ENCODE measurements at regions not wholly inside any gene's neighbourhood (a gene's known extent, or its start where the extent isn't known, plus 50 kb on each side); places are given as distances from the start of the nearest gene placed in this dataset.

DNA sequence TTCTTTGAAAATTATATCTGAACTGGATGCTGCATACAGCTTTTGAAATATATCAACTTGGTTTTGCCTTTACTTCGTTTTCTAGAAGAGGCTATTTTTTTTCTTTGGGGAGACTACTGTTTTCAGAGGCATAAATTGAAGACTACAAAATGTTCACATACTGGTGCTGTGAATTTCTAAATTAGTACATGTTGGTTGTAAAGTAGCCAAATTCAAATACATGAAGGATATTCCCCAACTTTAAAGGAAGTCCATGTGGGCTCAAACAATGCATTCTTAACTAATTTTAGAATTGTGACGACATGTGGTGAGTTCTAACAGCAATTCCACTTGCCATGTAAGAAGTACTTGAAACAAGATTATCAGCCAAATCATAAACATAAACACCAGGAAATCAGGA, 295.7 kb downstream of the TUSC7 start:
- H3K79me2 ChIP-seq: no peaks in the 10 kb centered on the region
- no peak overlapping the region for H3K27ac ChIP-seq
- no peak overlapping the region for H3K4me2 ChIP-seq (ENCODE audit: low read length)
- H3K36me3 ChIP-seq (ENCODE audit: control insufficient read depth, insufficient read depth, low read length): no peaks in the 10 kb centered on the region
- H3K27me3 ChIP-seq (ENCODE audit: control insufficient read depth, insufficient read depth, low read length): no peaks in the 10 kb centered on the region
- H3K4me3 ChIP-seq (ENCODE audit: low read depth, low read length): no peak overlapping the region
- no peaks in the 10 kb centered on the region for H3K4me1 ChIP-seq
- TF ChIP-seq, protein P1, sequence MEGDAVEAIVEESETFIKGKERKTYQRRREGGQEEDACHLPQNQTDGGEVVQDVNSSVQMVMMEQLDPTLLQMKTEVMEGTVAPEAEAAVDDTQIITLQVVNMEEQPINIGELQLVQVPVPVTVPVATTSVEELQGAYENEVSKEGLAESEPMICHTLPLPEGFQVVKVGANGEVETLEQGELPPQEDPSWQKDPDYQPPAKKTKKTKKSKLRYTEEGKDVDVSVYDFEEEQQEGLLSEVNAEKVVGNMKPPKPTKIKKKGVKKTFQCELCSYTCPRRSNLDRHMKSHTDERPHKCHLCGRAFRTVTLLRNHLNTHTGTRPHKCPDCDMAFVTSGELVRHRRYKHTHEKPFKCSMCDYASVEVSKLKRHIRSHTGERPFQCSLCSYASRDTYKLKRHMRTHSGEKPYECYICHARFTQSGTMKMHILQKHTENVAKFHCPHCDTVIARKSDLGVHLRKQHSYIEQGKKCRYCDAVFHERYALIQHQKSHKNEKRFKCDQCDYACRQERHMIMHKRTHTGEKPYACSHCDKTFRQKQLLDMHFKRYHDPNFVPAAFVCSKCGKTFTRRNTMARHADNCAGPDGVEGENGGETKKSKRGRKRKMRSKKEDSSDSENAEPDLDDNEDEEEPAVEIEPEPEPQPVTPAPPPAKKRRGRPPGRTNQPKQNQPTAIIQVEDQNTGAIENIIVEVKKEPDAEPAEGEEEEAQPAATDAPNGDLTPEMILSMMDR (IDR thresholded peaks at IDR 0.05): no peak
- H2AFZ ChIP-seq: no peak overlapping the region
- H3K9ac ChIP-seq: no peak overlapping the region
- no peaks in the 10 kb centered on the region for H3K9me3 ChIP-seq (ENCODE audit: control insufficient read depth, low read length)

DNA sequence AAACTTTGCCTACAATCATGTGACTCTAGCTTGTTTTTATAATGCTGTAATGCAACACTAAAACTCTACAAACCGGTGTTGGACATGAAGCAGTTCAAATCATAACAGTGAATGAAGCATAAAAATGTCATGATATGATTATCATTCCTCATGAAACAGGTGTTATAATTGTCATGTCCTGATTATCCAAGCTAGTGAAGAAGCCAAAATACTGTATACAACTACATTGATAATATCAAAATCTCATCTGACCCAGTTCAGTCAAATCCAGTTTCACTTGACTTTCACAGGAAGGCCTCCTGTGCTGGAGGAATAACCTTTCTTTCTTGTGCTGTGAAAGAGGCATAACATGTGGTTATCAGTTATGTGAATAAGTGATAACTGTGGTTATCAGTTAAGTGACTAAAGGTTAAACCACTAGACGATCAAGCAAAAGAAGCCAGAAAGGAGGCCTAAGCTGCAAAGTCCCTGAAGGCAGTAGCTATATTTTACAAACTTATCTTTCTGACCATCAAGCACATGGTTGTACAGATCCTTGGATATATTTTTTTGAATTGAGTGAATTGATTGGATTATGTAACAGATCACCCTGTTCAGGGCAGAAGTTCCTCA, 296.4 kb downstream of the TUSC7 start:
- Histone ChIP-seq H3K4me3 (ENCODE audit: low read depth, low read length) (no peak overlapping the region), H3K4me2 (ENCODE audit: low read length) (no peak overlapping the region), H3K4me1 (no peaks in the 10 kb centered on the region), H3K27me3 (ENCODE audit: control insufficient read depth, insufficient read depth, low read length) (no peaks in the 10 kb centered on the region), H3K36me3 (ENCODE audit: control insufficient read depth, insufficient read depth, low read length) (no peaks in the 10 kb centered on the region), H3K79me2 (no peaks in the 10 kb centered on the region), H3K9me3 (ENCODE audit: control insufficient read depth, low read length) (no peaks in the 10 kb centered on the region), H2AFZ (no peak overlapping the region), H3K27ac (no peak overlapping the region), H3K9ac (no peak overlapping the region)
- TF ChIP-seq, protein P1 (IDR thresholded peaks at IDR 0.05): no peak

DNA sequence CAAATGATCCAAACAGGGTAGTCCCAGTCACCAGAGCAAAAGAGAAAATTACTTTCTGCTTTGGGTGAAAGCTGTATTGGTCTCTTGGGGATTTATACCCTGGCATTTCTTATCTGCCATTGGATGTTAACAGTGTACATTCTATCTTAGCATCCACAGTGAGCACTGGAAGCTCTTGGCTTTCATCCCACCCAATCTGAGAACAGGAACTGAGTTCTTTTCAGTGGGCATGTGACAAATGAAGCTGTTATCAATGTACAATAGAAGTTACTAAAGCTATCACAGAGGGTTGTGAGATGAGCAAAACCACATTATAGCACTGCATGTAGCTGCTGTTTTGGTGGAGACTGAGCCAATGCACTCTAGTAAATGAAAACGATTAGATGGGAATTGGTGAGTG, 300.7 kb downstream of the TUSC7 start:
- no peak overlapping the region for H2AFZ ChIP-seq
- no peaks in the 10 kb centered on the region for H3K79me2 ChIP-seq
- TF ChIP-seq, protein P1 (IDR thresholded peaks at IDR 0.05): no peak
- H3K36me3 ChIP-seq (ENCODE audit: control insufficient read depth, insufficient read depth, low read length): no peaks in the 10 kb centered on the region
- no peak overlapping the region for H3K4me3 ChIP-seq (ENCODE audit: low read depth, low read length)
- no peak overlapping the region for H3K4me2 ChIP-seq (ENCODE audit: low read length)
- no peaks in the 10 kb centered on the region for H3K27me3 ChIP-seq (ENCODE audit: control insufficient read depth, insufficient read depth, low read length)
- no peaks in the 10 kb centered on the region for H3K4me1 ChIP-seq
- H3K27ac ChIP-seq: no peak overlapping the region
- no peak overlapping the region for H3K9ac ChIP-seq
- H3K9me3 ChIP-seq (ENCODE audit: control insufficient read depth, low read length): no peaks in the 10 kb centered on the region

DNA sequence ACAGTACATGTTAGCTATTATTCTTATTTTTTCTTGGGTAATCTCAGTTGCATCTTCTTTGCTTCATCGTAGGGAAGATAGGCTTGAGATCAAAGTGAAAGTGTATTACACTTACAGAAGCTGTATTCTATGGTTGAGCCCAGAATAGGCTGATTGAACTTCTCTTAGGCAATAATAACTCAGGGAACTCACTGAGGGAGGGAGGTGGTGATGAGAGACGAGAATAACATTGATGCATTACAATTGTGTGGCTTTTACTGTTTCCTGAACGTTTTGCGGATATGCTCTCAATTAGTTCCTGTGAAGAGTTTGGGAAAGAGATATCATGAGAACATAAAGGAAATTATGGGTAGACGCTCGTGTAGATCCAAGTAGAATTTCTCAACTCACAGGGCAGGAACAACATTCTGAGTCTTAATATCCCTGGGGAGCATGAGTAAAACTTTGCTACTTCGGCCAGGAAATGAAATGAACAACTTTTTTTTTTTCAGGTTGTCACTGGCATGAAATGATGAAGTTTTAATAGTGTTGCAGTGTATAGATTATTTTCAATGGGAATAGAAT, 302.2 kb downstream of the TUSC7 start:
- no peaks in the 10 kb centered on the region for H3K36me3 ChIP-seq (ENCODE audit: control insufficient read depth, insufficient read depth, low read length)
- no peak overlapping the region for H3K4me3 ChIP-seq (ENCODE audit: low read depth, low read length)
- H3K4me1 ChIP-seq: no peaks in the 10 kb centered on the region
- H2AFZ ChIP-seq: no peak overlapping the region
- H3K9ac ChIP-seq: no peak overlapping the region
- H3K27me3 ChIP-seq (ENCODE audit: control insufficient read depth, insufficient read depth, low read length): no peaks in the 10 kb centered on the region
- no peak overlapping the region for H3K4me2 ChIP-seq (ENCODE audit: low read length)
- H3K9me3 ChIP-seq (ENCODE audit: control insufficient read depth, low read length): no peaks in the 10 kb centered on the region
- H3K79me2 ChIP-seq: no peaks in the 10 kb centered on the region
- no peak overlapping the region for H3K27ac ChIP-seq
- TF ChIP-seq, protein P1 (IDR thresholded peaks at IDR 0.05): no peak

DNA sequence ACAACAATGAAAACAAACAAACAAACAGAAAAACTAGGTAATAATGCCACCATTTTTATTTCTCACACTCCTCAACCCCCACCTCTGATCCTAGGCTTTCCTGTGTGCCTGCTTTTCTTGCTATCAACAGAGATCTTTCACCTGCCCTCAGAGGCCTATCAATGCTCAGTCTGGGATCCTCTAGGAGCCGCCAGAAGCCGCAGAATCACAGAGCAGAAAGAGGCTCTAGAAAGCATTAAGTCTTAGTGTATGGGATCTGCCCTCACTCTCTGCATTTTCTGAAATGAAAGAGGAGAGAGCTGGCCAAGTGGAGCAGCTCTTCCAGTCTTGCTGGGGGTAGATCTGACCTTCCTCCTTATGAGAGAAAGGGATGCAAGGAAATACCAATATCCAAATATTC, 306.8 kb downstream of the TUSC7 start:
- Histone ChIP-seq H3K4me2 (ENCODE audit: low read length) (no peak overlapping the region), H3K27ac (no peak overlapping the region), H3K4me3 (ENCODE audit: low read depth, low read length) (no peak overlapping the region), H3K4me1 (no peaks in the 10 kb centered on the region), H2AFZ (no peak overlapping the region), H3K36me3 (ENCODE audit: control insufficient read depth, insufficient read depth, low read length) (no peaks in the 10 kb centered on the region), H3K9me3 (ENCODE audit: control insufficient read depth, low read length) (no peaks in the 10 kb centered on the region), H3K9ac (no peak overlapping the region), H3K27me3 (ENCODE audit: control insufficient read depth, insufficient read depth, low read length) (no peaks in the 10 kb centered on the region), H3K79me2 (no peaks in the 10 kb centered on the region)
- TF ChIP-seq, protein P1 (IDR thresholded peaks at IDR 0.05): no peak

All from parathyroid adenoma (tissue), 2 donors.